MCF 10A (cell line): ENCODE measurements at regions not wholly inside any gene's neighbourhood (a gene's known extent, or its start where the extent isn't known, plus 50 kb on each side); places are given as distances from the start of the nearest gene placed in this dataset.

Experiments used
- BruUV-seq: library from RNA; stranded (reverse); fragments of 400-500 nt; replicated peaks from 2 replicates; lab custom pipeline; 2021; lab: Mats Ljungman, UMichigan
- CTCF ChIA-PET: fragments of 300-600 bp; sonication (Branson Sonifier 250); formaldehyde crosslinking; extraction: SDS; loops from one replicate; lab custom pipeline; 2021; ENCODE audit warnings: antibody characterized with exemption, inconsistent platforms; lab: Yijun Ruan, JAX
- POLR2A ChIA-PET: fragments of 300-600, 350-650 bp; sonication (Branson Sonifier 250); formaldehyde crosslinking; extraction: SDS; loops from one replicate; lab custom pipeline; 2020; ENCODE audit warnings: antibody characterized with exemption, inconsistent platforms; lab: Yijun Ruan, JAX
- DNase-seq: peaks from one replicate; pipeline ENCODE4 v3.0.0-alpha.2; 2018; ENCODE audit not compliant: unreplicated experiment
- H3K27ac Mint-ChIP-seq: one replicate; pipeline ENCODE4 v1.8.0; 2022; ENCODE audit warnings: mild to moderate bottlenecking, low read depth, mixed read lengths; ENCODE audit not compliant: unreplicated experiment
- H3K27me3 Mint-ChIP-seq: one replicate; pipeline ENCODE4 v1.8.0; 2022; ENCODE audit warnings: mixed read lengths; ENCODE audit not compliant: insufficient read depth, unreplicated experiment
- H3K36me3 Mint-ChIP-seq: one replicate; pipeline ENCODE4 v1.8.0; 2022; ENCODE audit warnings: mild to moderate bottlenecking, moderate library complexity, mixed read lengths; ENCODE audit not compliant: insufficient read depth, unreplicated experiment
- H3K4me1 Mint-ChIP-seq: one replicate; pipeline ENCODE4 v1.8.0; 2022; ENCODE audit warnings: mixed read lengths; ENCODE audit not compliant: insufficient read depth, unreplicated experiment
- H3K4me3 Mint-ChIP-seq: one replicate; pipeline ENCODE4 v1.8.0; 2022; ENCODE audit warnings: mild to moderate bottlenecking, moderate library complexity, mixed read lengths; ENCODE audit not compliant: unreplicated experiment
- H3K9me3 Mint-ChIP-seq: one replicate; pipeline ENCODE4 v1.8.0; 2022; ENCODE audit warnings: mixed read lengths; ENCODE audit not compliant: unreplicated experiment
- intact Hi-C: fragments of 100-400 bp; cut with micrococcal nuclease; formaldehyde crosslinking; loops from 2 replicates; pipeline ENCODE4 v1.14.1; 2022
- TF ChIP-seq, protein P1 (sequence below): fragments of 200-600 bp; IDR thresholded peaks from one replicate; pipeline ENCODE4 v1.8.0; 2022; ENCODE audit warnings: antibody characterized with exemption, mild to moderate bottlenecking; ENCODE audit not compliant: unreplicated experiment

DNA sequence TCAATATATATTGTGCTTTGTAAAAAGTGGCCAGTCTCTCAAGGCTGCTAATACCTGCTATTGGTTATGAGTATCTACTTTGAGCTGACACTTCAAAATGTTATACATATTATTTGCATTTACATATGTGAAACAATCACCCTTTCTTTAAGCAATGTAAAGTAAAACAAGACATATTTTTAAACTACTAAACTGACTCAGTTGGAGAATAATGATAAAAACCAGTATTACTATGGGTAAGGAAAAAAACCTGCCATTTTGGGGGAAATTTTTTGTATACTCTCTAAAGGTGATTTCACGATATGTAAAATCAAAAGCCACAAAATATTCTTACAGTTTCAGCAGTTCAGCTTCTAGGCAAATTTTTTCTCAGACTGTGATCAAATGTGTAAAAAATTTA lies 232.3 kb downstream of the PRL start:
- no peak overlapping the region for H3K4me3 Mint-ChIP-seq
- ChIA-PET POLR2A (no interaction called here), CTCF (interaction anchor here (1.0 kb wide), 1 partner anchor 22 kb away, joined by 3 read pairs; no protein-coding TSS in a partner anchor)
- DNase-seq = no peak
- no peaks in the 10 kb centered on the region for H3K27me3 Mint-ChIP-seq
- no peaks in the 10 kb centered on the region for H3K4me1 Mint-ChIP-seq
- intact Hi-C loops = no loop called here
- TF ChIP-seq, protein P1, sequence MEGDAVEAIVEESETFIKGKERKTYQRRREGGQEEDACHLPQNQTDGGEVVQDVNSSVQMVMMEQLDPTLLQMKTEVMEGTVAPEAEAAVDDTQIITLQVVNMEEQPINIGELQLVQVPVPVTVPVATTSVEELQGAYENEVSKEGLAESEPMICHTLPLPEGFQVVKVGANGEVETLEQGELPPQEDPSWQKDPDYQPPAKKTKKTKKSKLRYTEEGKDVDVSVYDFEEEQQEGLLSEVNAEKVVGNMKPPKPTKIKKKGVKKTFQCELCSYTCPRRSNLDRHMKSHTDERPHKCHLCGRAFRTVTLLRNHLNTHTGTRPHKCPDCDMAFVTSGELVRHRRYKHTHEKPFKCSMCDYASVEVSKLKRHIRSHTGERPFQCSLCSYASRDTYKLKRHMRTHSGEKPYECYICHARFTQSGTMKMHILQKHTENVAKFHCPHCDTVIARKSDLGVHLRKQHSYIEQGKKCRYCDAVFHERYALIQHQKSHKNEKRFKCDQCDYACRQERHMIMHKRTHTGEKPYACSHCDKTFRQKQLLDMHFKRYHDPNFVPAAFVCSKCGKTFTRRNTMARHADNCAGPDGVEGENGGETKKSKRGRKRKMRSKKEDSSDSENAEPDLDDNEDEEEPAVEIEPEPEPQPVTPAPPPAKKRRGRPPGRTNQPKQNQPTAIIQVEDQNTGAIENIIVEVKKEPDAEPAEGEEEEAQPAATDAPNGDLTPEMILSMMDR = no peak
- no peaks in the 10 kb centered on the region for H3K36me3 Mint-ChIP-seq
- H3K27ac Mint-ChIP-seq = no peak overlapping the region
- H3K9me3 Mint-ChIP-seq = no peaks in the 10 kb centered on the region
- no TSS peak for BruUV-seq

DNA sequence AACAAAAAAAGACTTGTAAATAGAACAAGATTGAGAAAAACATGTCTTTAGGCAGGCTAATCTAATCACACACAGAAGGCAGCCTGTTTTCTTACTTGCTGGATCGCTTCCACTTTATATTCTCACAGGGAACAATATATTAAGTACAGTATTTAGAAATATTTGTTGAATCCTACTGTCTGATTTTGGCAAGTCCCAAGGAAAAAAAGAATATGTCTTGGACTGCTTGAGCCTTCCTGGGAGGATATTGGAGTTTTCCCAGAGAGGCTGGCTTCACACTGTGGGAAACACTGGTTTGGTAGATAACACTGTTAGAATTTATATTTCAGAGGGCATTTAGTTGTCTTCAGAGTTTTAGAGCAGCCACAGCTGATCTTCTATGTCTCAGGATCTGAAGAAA lies 229.7 kb downstream of the PRL start:
- CTCF ChIA-PET = interaction anchor here (0.9 kb wide), 1 partner anchor 494 kb away, joined by 4 read pairs; no protein-coding TSS in a partner anchor
- no peak for DNase-seq
- Mint-ChIP-seq H3K27me3 (no peaks in the 10 kb centered on the region), H3K4me1 (peaks cover 7% of the 10 kb centered on the region), H3K27ac (no peak overlapping the region), H3K9me3 (no peaks in the 10 kb centered on the region), H3K36me3 (no peaks in the 10 kb centered on the region), H3K4me3 (no peak overlapping the region)
- no TSS peak for BruUV-seq
- POLR2A ChIA-PET = no interaction called here
- TF ChIP-seq, protein P1 = no peak
- intact Hi-C loops = no loop called here

DNA sequence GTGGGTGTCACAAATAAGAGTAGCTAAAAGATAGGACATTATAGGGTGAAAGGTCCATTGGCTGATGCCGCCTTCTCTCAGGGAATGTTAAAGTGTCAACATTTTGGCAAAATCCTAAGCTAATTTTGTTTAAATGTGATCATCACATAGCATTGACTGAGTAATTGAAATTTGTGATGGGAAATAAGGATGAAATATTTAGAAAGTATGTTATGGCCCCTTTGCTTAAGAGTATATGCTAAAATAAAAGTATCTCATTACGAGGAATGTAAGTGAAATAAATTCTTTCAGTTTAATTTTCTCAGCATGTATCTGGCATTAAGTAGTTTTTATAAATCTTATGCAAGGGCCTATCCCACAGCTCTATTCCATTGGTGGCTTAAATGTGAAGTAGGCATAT lies 229.2 kb downstream of the PRL start:
- CTCF ChIA-PET = no interaction called here

DNA sequence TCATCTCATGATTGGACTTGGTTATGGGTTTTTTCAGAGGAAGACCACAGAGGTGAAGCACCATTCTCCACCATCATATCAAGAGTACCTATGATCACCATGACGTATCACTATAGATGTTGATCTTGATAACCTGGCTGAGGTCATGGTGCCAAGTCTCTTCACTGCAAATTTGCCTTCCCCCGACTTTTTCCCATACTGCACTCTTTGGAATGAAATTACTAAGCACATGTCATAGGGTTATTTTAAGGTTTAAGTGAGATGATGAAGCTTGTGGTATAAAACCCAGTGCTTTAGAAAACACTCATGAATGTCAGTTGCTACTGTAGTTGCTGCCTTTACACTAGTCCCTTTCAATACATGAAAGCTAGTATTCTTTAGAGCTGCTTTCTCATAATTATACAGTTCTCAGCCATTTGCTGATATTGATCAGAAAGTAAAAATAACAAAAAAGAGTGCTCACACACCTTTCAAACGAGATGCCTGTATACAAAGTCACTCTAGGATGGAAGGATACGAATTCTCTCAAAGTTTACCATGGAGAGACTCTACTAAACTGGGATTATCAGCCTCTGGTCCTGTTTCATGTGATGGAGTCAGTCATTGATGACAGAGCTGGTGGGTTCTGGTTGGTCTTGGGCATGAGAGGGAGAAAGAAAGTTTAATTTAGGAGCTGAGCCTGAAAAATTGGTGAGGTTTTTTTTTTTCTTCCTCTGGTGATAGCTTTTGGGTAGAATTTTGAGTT lies 228.1 kb downstream of the PRL start:
- Mint-ChIP-seq H3K4me1 (peaks cover 8% of the 10 kb centered on the region), H3K9me3 (no peaks in the 10 kb centered on the region), H3K36me3 (no peaks in the 10 kb centered on the region), H3K27me3 (no peaks in the 10 kb centered on the region), H3K4me3 (no peak overlapping the region), H3K27ac (no peak overlapping the region)
- intact Hi-C loops = no loop called here
- POLR2A ChIA-PET = interaction anchor here (0.6 kb wide), 3 partner anchors 26 to 183 kb away, joined by 3 to 4 read pairs (median 3); no protein-coding TSS in a partner anchor
- BruUV-seq = no TSS peak
- CTCF ChIA-PET = interaction anchor here (0.6 kb wide), 1 partner anchor 156 kb away, joined by 6 read pairs; no protein-coding TSS in a partner anchor
- no peak for DNase-seq
- TF ChIP-seq, protein P1 = no peak

More for the DNA sequence above, 229.2 kb downstream of the PRL start:
- TF ChIP-seq, protein P1 = no peak
- H3K27ac Mint-ChIP-seq = no peak overlapping the region
- POLR2A ChIA-PET = interaction anchor here (0.6 kb wide), 2 partner anchors 153 to 299 kb away, joined by 3 read pairs; no protein-coding TSS in a partner anchor
- no TSS peak for BruUV-seq
- no peaks in the 10 kb centered on the region for H3K9me3 Mint-ChIP-seq
- H3K4me1 Mint-ChIP-seq = peaks cover 8% of the 10 kb centered on the region
- no peak overlapping the region for H3K4me3 Mint-ChIP-seq
- no peak for DNase-seq
- no peaks in the 10 kb centered on the region for H3K36me3 Mint-ChIP-seq
- intact Hi-C loops = no loop called here
- no peaks in the 10 kb centered on the region for H3K27me3 Mint-ChIP-seq
